K562 (cell line): ENCODE measurements at regions not wholly inside any gene's neighbourhood (a gene's known extent, or its start where the extent isn't known, plus 50 kb on each side); places are given as distances from the start of the nearest gene placed in this dataset.

ENCODE experiments used
- ATAC-seq: fragments of 200-7000 bp; cut with Tn5 transposase; 3 replicates; pipeline ENCODE4 v1.9.1; 2020; ENCODE audit warnings: moderate library complexity
- BruUV-seq: library from RNA; stranded (reverse); fragments of 400-500 nt; replicated peaks from 2 replicates; lab custom pipeline; 2021; lab: Mats Ljungman, UMichigan
- CTCF ChIA-PET: fragments of 300-600 bp; formaldehyde crosslinking; extraction: SDS; loops from one replicate; lab custom pipeline; 2021; ENCODE audit warnings: low intra/inter-chr PET ratio; lab: Yijun Ruan, JAX
- POLR2A ChIA-PET: fragments of 300-600, 350-650 bp; sonication (Branson Sonifier 250); formaldehyde crosslinking; extraction: SDS; loops from one replicate; lab custom pipeline; 2021; ENCODE audit warnings: antibody characterized with exemption, inconsistent platforms; lab: Yijun Ruan, JAX
- DNase-seq, 4 experiments: peaks; one replicate each; pipeline versions ENCODE4 v3.0.0 to v3.0.0-alpha.2; 2011 to 2018; ENCODE audit warnings: low spot score in 3 of 4, mixed read lengths in 3 of 4; ENCODE audit errors: extremely low read depth in 1 of 4
- FAIRE-seq: peaks from 2 replicates; lab custom pipeline; 2011; peaks lifted over from hg19 to GRCh38; lab: Jason Lieb, UNC
- H2AFZ ChIP-seq: 2 replicates; pipeline ENCODE4 v1.6.0; 2011; ENCODE audit warnings: low read depth, low read length, control low read depth, inconsistent platforms
- H3K27ac ChIP-seq: fragments of 200-600 bp; 3 replicates; pipeline ENCODE4 v1.8.0; 2011; ENCODE audit warnings: low read depth, mild to moderate bottlenecking, control low read depth, inconsistent platforms, low read length, moderate library complexity, mixed read lengths; ENCODE audit errors: extremely low read depth
- H3K27me3 ChIP-seq, 2 experiments: fragments of 300-600 bp in 1 of 2; 2 replicates in 1 of 2; 3 replicates in 1 of 2; pipeline versions ENCODE4 v1.6.0 to v1.8.0; 2011; ENCODE audit warnings: inconsistent platforms in 2 of 2, low read length in 2 of 2, mild to moderate bottlenecking in 1 of 2, mixed read lengths in 1 of 2, moderate library complexity in 1 of 2; ENCODE audit not compliant: control insufficient read depth in 2 of 2, insufficient read depth in 2 of 2
- H3K36me3 ChIP-seq: fragments of 300-600 bp; 3 replicates; pipeline ENCODE4 v1.8.0; 2011; ENCODE audit warnings: mild to moderate bottlenecking, low read length, inconsistent platforms; ENCODE audit not compliant: control insufficient read depth, insufficient read depth
- H3K4me1 ChIP-seq, 2 experiments: fragments of 200-600 bp in 1 of 2; replicated peaks in 1 of 2; 2 replicates in 1 of 2; 3 replicates in 1 of 2; pipeline versions ENCODE4 v1.5.1 to v1.8.0; 2011; ENCODE audit warnings: inconsistent platforms in 2 of 2, low read length in 2 of 2, mild to moderate bottlenecking in 1 of 2, mixed read lengths in 1 of 2, moderate library complexity in 1 of 2; ENCODE audit not compliant: control insufficient read depth in 2 of 2, insufficient read depth in 2 of 2
- H3K4me2 ChIP-seq: 2 replicates; pipeline ENCODE4 v1.6.1; 2011; ENCODE audit warnings: low read length, control low read depth, inconsistent platforms, mixed read lengths; ENCODE audit not compliant: insufficient read depth
- H3K4me3 ChIP-seq: fragments of 200-600 bp; sonication (generic), shearing (Covaris generic); 2 replicates; pipeline ENCODE4 v1.5.1; 2016; ENCODE audit warnings: control low read depth, inconsistent platforms
- H3K79me2 ChIP-seq: fragments of 200-600 bp; 3 replicates; pipeline ENCODE4 v1.8.0; 2011; ENCODE audit warnings: low read length, inconsistent platforms; ENCODE audit not compliant: control insufficient read depth, insufficient read depth
- H3K9ac ChIP-seq, 2 experiments: 2 replicates each; pipeline versions ENCODE4 v1.6.0 to v1.6.1; 2011; ENCODE audit warnings: low read depth in 2 of 2, low read length in 2 of 2, control low read depth in 1 of 2, inconsistent platforms in 1 of 2, mild to moderate bottlenecking in 1 of 2, mixed read lengths in 1 of 2; ENCODE audit not compliant: insufficient read depth in 1 of 2
- H3K9me1 ChIP-seq: one replicate; pipeline ENCODE4 v1.6.0; 2011; ENCODE audit warnings: inconsistent platforms, mild to moderate bottlenecking, low read length, moderate library complexity; ENCODE audit not compliant: control insufficient read depth, insufficient read depth
- H3K9me3 ChIP-seq: replicated peaks from 2 replicates; pipeline ENCODE4 v1.5.1; 2011; ENCODE audit warnings: low read depth, low read length, inconsistent platforms; ENCODE audit not compliant: control insufficient read depth, insufficient read depth
- H4K20me1 ChIP-seq: replicated peaks from 2 replicates; pipeline ENCODE4 v1.6.1; 2011; ENCODE audit warnings: low read length, inconsistent platforms, mixed read lengths; ENCODE audit not compliant: control insufficient read depth, insufficient read depth
- BCOR ChIP-seq: fragments of 450-650 bp; IDR thresholded peaks from 2 replicates; pipeline ENCODE4 v1.6.1; 2016
- E2F8 ChIP-seq: fragments of 450-650 bp; IDR thresholded peaks from 2 replicates; pipeline ENCODE4 v1.7.1; 2018; ENCODE audit warnings: mild to moderate bottlenecking, low read depth; ENCODE audit not compliant: partially characterized antibody
- NEUROD1 ChIP-seq: fragments of 150-350 bp; IDR thresholded peaks from 2 replicates; pipeline ENCODE4 v1.6.1; 2014; ENCODE audit warnings: borderline replicate concordance, low read length, low read depth; ENCODE audit not compliant: partially characterized antibody
- NR2C1 ChIP-seq, 2 experiments: fragments of 450-650 bp; IDR thresholded peaks; 2 replicates each; pipeline ENCODE4 v1.6.1; 2017; ENCODE audit warnings: mild to moderate bottlenecking in 2 of 2, antibody characterized with exemption in 1 of 2, inconsistent platforms in 1 of 2, missing compliant biosample characterization in 1 of 2, missing genetic modification characterization in 1 of 2
- TAF15 ChIP-seq: fragments of 200-400 bp; formaldehyde crosslinking; IDR thresholded peaks from 2 replicates; pipeline ENCODE4 v1.6.1; 2017; ENCODE audit warnings: mild to moderate bottlenecking, low read depth, low read length, moderate library complexity
- TCF7 ChIP-seq: sonication (generic); IDR thresholded peaks from 2 replicates; pipeline ENCODE4 v1.6.1; 2016; ENCODE audit warnings: antibody characterized with exemption, borderline replicate concordance
- THAP12 ChIP-seq: fragments of 250-450 bp; sonication (Bioruptor Pico); IDR thresholded peaks from 2 replicates; pipeline ENCODE4 v1.9.0; 2021; ENCODE audit warnings: mild to moderate bottlenecking, inconsistent platforms
- TRIM24 ChIP-seq, 2 experiments: fragments of 450-650 bp; IDR thresholded peaks; 2 replicates each; pipeline ENCODE4 v1.6.1; 2016
- ZNF324 ChIP-seq: fragments of 250-450 bp; sonication (Bioruptor Pico); IDR thresholded peaks from 2 replicates; pipeline ENCODE4 v1.4.0; 2020; ENCODE audit warnings: mild to moderate bottlenecking
- WGBS: fragments of 100-300 bp; shearing (Covaris generic); methylation state at CpG from one replicate; pipeline ENCODE4 v1.1.6; 2016; ENCODE audit warnings: low coverage, mixed read lengths; ENCODE audit not compliant: insufficient coverage; ENCODE audit errors: missing lambda C conversion rate; 5-methylcytosine and 5-hydroxymethylcytosine counted together
- in situ Hi-C: fragments of 300-500 bp; cut with MboI; formaldehyde crosslinking; loops from 4 replicates; pipeline ENCODE4 v1.15.0; 2018; ENCODE audit warnings: inconsistent platforms, mixed read lengths
- intact Hi-C: fragments of 100-400 bp; cut with micrococcal nuclease; formaldehyde crosslinking; loops from 2 replicates; pipeline ENCODE4 v1.14.2; 2022
- TF ChIP-seq, protein P1 (sequence below): fragments of 250-450 bp; sonication (Bioruptor Pico); IDR thresholded peaks from 2 replicates; pipeline ENCODE4 v1.8.0; 2021; ENCODE audit warnings: mild to moderate bottlenecking, moderate library complexity

DNA sequence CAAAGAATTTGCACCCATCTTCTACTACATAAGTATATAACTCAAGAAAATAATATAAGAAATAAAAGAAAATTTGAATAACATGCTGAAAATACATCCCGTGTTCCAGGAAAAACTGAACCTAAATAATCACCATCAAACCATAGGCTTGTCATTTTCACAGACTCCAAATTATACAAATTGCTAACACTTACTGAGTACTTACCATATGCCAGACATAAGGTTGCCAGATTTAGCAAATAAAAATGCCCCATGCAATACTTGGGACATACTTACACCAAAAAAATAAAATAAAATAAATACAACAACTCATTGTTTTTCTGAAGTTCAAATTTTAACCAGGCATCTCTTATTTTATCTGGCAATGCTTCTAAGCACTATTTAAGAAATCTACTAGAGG is 760.4 kb upstream of the SEMA6D start:
- ChIA-PET POLR2A (no interaction called here), CTCF (no interaction called here)
- no peaks in the 10 kb centered on the region for H3K9me1 ChIP-seq
- ATAC-seq (no peak), FAIRE-seq (no peak), DNase-seq (no peak)
- no peak overlapping the region for H3K4me2 ChIP-seq
- H2AFZ ChIP-seq = no peak overlapping the region
- H4K20me1 ChIP-seq = no peaks in the 10 kb centered on the region
- no peaks in the 10 kb centered on the region for H3K36me3 ChIP-seq
- H3K27me3 ChIP-seq = no peaks in the 10 kb centered on the region
- H3K4me1 ChIP-seq = no peaks in the 10 kb centered on the region
- no peak overlapping the region for H3K27ac ChIP-seq
- H3K4me3 ChIP-seq = no peak overlapping the region
- no peak overlapping the region for H3K9ac ChIP-seq
- intact Hi-C loops (no loop called here), in situ Hi-C loops (no loop called here)
- no peaks in the 10 kb centered on the region for H3K9me3 ChIP-seq
- 6% methylated on average over 1 of the region's 1 CpG for WGBS
- TF ChIP-seq NEUROD1 (no peak), TRIM24 (IDR thresholded peaks at IDR 0.05) (no peak), NR2C1 (IDR thresholded peaks at IDR 0.05) (no peak), NR2C1 (tag; IDR thresholded peaks at IDR 0.05) (no peak), TCF7 (no peak), BCOR (no peak), TAF15 (no peak), ZNF324 (CRISPR knock-in tag) (no peak), THAP12 (no peak), E2F8 (no peak)
- TF ChIP-seq, protein P1, sequence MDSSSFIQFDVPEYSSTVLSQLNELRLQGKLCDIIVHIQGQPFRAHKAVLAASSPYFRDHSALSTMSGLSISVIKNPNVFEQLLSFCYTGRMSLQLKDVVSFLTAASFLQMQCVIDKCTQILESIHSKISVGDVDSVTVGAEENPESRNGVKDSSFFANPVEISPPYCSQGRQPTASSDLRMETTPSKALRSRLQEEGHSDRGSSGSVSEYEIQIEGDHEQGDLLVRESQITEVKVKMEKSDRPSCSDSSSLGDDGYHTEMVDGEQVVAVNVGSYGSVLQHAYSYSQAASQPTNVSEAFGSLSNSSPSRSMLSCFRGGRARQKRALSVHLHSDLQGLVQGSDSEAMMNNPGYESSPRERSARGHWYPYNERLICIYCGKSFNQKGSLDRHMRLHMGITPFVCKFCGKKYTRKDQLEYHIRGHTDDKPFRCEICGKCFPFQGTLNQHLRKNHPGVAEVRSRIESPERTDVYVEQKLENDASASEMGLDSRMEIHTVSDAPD = no peak
- H3K79me2 ChIP-seq = no peaks in the 10 kb centered on the region
- BruUV-seq = no TSS peak
